GM18867 (cell line): ENCODE measurements at regions not wholly inside any gene's neighbourhood (a gene's known extent, or its start where the extent isn't known, plus 50 kb on each side); places are given as distances from the start of the nearest gene placed in this dataset.

ENCODE experiments used
- ATAC-seq: cut with Tn5 transposase; IDR thresholded peaks from one replicate; pipeline ENCODE4 v1.9.1; 2021; ENCODE audit warnings: mild to moderate bottlenecking, moderate library complexity; ENCODE audit not compliant: unreplicated experiment

GRCh38 chr5:112616812-112617547 is 120.7 kb upstream of the APC start:
- peak; percentile 73 for ATAC-seq

- ATAC-seq: no peak
Observed at GRCh38 chr5:112625246-112625645, 112.4 kb upstream of the APC start.

- no peak for ATAC-seq
Observed at GRCh38 chr5:112625689-112626438, 111.8 kb upstream of the APC start.

GRCh38 chr5:112626715-112627114 is 111.0 kb upstream of the APC start:
- ATAC-seq: no peak

- no peak for ATAC-seq
Observed at GRCh38 chr5:112628214-112628980, 109.3 kb upstream of the APC start.

GRCh38 chr5:112630246-112631009 is 107.3 kb upstream of the APC start:
- ATAC-seq: no peak

- ATAC-seq: no peak
Observed at GRCh38 chr5:112634166-112634565, 103.5 kb upstream of the APC start.

- ATAC-seq: no peak
Observed at GRCh38 chr5:112634796-112635195, 102.9 kb upstream of the APC start.

- no peak for ATAC-seq
Observed at GRCh38 chr5:112635276-112635675, 102.4 kb upstream of the APC start.

GRCh38 chr5:112635771-112636731 is 101.6 kb upstream of the APC start:
- no peak for ATAC-seq

- no peak for ATAC-seq
Observed at GRCh38 chr5:112636751-112637150, 100.9 kb upstream of the APC start.

GRCh38 chr5:112637343-112637742 is 100.3 kb upstream of the APC start:
- no peak for ATAC-seq

GRCh38 chr5:112640546-112640945 is 97.1 kb upstream of the APC start:
- ATAC-seq: no peak

- ATAC-seq: no peak
Observed at GRCh38 chr5:112641515-112642110, 96.1 kb upstream of the APC start.

GRCh38 chr5:112642885-112643284 is 94.8 kb upstream of the APC start:
- no peak for ATAC-seq

GRCh38 chr5:112643339-112643971 is 94.2 kb upstream of the APC start:
- no peak for ATAC-seq

- ATAC-seq: no peak
Observed at GRCh38 chr5:112646139-112646936, 91.3 kb upstream of the APC start.

GRCh38 chr5:112647428-112647827 is 90.3 kb upstream of the APC start:
- no peak for ATAC-seq
